ENCODE measurements at regions not wholly inside any gene's neighbourhood (a gene's known extent, or its start where the extent isn't known, plus 50 kb on each side); places are given as distances from the start of the nearest gene placed in this dataset.

GRCh38 chr3:154990543-154990942 lies 89.6 kb upstream of the MME start:
- H3K27me3 ChIP-seq (ENCODE audit: control insufficient read depth, insufficient read depth, low read length), result no peaks in the 10 kb centered on the region
- no peak overlapping the region for H3K4me3 ChIP-seq (ENCODE audit: low read depth, low read length)
- no peak for TF ChIP-seq CTCF (IDR thresholded peaks at IDR 0.05; ENCODE audit: insufficient read depth, low read depth, low read length)
- ChIA-PET POLR2A (no interaction called here), CTCF (no interaction called here)
- DNase-seq (ENCODE audit: low read depth), result no peak
- H3K36me3 ChIP-seq (ENCODE audit: control insufficient read depth, insufficient read depth, low read length), result no peaks in the 10 kb centered on the region

- Histone ChIP-seq H3K27me3 (ENCODE audit: control insufficient read depth, insufficient read depth, low read length) (no peaks in the 10 kb centered on the region), H3K36me3 (ENCODE audit: control insufficient read depth, insufficient read depth, low read length) (no peaks in the 10 kb centered on the region), H3K4me3 (ENCODE audit: low read depth, low read length) (no peak overlapping the region)
- no peak for DNase-seq (ENCODE audit: low read depth)
- CTCF ChIA-PET, result interaction anchor here (1.1 to 1.4 kb wide), 2 partner anchors 28 to 126 kb away, joined by 4 read pairs; no protein-coding TSS in a partner anchor
- TF ChIP-seq CTCF (IDR thresholded peaks at IDR 0.05; ENCODE audit: insufficient read depth, low read depth, low read length), result no peak
- POLR2A ChIA-PET, result no interaction called here
Observed at GRCh38 chr3:154987846-154988245, 92.3 kb upstream of the MME start.

- H3K36me3 ChIP-seq (ENCODE audit: control insufficient read depth, insufficient read depth, low read length), result no peaks in the 10 kb centered on the region
- TF ChIP-seq CTCF (IDR thresholded peaks at IDR 0.05; ENCODE audit: insufficient read depth, low read depth, low read length), result no peak
- H3K27me3 ChIP-seq (ENCODE audit: control insufficient read depth, insufficient read depth, low read length), result no peaks in the 10 kb centered on the region
- no peak overlapping the region for H3K4me3 ChIP-seq (ENCODE audit: low read depth, low read length)
- ChIA-PET CTCF (interaction anchor here (1.2 kb wide), 1 partner anchor 349 kb away, joined by 3 read pairs; no protein-coding TSS in a partner anchor), POLR2A (interaction anchor here (1.6 kb wide), 1 partner anchor 10 kb away, joined by 5 read pairs; no protein-coding TSS in a partner anchor)
- no peak for DNase-seq (ENCODE audit: low read depth)
Observed at GRCh38 chr3:154981664-154982063, 98.5 kb upstream of the MME start.

- Histone ChIP-seq H3K27me3 (ENCODE audit: control insufficient read depth, insufficient read depth, low read length) (no peaks in the 10 kb centered on the region), H3K4me3 (ENCODE audit: low read depth, low read length) (no peak overlapping the region), H3K36me3 (ENCODE audit: control insufficient read depth, insufficient read depth, low read length) (no peaks in the 10 kb centered on the region)
- ChIA-PET CTCF (no interaction called here), POLR2A (interaction anchor here (1.6 kb wide), 1 partner anchor 9 kb away, joined by 5 read pairs; no protein-coding TSS in a partner anchor)
- no peak for TF ChIP-seq CTCF (IDR thresholded peaks at IDR 0.05; ENCODE audit: insufficient read depth, low read depth, low read length)
- DNase-seq (ENCODE audit: low read depth), result peak; percentile 20
Observed at GRCh38 chr3:154981201-154981600, 98.9 kb upstream of the MME start.

- POLR2A ChIA-PET, result no interaction called here
- Histone ChIP-seq H3K36me3 (ENCODE audit: control insufficient read depth, insufficient read depth, low read length) (no peaks in the 10 kb centered on the region), H3K27me3 (ENCODE audit: control insufficient read depth, insufficient read depth, low read length) (no peaks in the 10 kb centered on the region), H3K4me3 (ENCODE audit: low read depth, low read length) (no peak overlapping the region)
- no peak for TF ChIP-seq CTCF (IDR thresholded peaks at IDR 0.05; ENCODE audit: insufficient read depth, low read depth, low read length)
- no peak for DNase-seq (ENCODE audit: low read depth)
- CTCF ChIA-PET, result no interaction called here
Observed at GRCh38 chr3:154979331-154979730, 100.8 kb upstream of the MME start.

All from BJ (cell line).